HG02981 (cell line): ENCODE measurements at regions not wholly inside any gene's neighbourhood (a gene's known extent, or its start where the extent isn't known, plus 50 kb on each side); places are given as distances from the start of the nearest gene placed in this dataset.
A peak's percentile ranks its signal among the peaks of the same experiment; 100 is the strongest.

Experiments used
- ATAC-seq: cut with Tn5 transposase; IDR thresholded peaks from one replicate; pipeline ENCODE4 v1.9.1; 2021; ENCODE audit warnings: mild to moderate bottlenecking, moderate library complexity; ENCODE audit not compliant: unreplicated experiment

DNA sequence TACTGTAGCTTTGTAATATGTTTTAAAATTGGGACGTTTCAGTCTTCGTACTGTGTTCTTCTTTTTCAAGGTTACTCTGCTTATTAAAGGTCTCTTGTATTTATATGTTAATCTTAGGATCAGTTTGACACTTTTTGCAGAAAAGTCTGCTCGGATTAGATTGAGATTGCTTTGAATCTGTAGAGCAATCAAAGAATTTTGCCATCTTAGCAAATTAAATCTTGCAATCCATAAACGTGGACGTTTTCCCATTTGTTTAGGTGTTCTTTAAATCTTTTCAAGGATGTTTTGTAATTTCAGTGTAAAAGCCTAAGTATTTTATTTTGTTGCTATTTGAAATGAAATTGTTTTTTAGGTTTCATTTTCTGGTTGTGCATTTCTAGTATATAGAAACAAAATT is 78.0 kb upstream of the GTSF1L start:
- no peak for ATAC-seq

DNA sequence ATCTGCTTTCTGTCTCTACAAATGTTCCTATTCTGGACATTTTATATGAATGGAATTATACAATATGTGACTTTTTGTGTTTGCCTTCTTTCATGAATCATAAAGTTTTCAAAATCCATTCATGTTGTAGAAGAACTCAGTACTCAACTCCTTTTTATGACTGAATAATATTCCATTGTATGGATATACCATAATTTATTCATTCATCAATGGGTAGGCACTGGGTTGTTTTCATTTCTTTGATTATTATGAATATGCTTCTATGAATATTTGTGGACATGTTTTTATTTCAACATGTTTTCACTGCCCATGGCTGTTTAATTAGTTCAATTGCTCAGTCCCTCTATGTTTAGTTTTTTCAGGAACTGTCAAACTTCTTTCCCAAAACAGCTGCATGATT is 76.5 kb upstream of the GTSF1L start:
- ATAC-seq, result no peak

DNA sequence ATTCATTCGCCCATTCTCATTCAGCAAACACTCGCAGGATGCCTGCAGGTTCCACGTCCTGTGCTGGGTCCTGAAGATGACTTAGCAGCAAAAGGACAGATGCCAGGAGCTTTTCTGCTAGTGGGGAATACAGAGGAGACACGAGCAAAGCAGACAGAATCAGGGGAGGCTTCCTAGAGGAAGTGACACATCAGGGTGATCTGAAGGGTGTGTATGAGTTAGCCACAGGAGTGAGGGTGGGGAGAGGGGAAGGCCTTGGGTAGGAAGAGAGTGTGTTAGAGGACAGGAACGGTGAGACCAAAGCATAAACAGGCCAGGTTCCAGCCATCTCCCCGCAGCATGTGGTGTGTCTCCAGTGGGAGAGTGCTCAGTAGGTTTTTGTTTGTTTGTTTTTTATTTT is 73.4 kb upstream of the GTSF1L start:
- ATAC-seq, result no peak

DNA sequence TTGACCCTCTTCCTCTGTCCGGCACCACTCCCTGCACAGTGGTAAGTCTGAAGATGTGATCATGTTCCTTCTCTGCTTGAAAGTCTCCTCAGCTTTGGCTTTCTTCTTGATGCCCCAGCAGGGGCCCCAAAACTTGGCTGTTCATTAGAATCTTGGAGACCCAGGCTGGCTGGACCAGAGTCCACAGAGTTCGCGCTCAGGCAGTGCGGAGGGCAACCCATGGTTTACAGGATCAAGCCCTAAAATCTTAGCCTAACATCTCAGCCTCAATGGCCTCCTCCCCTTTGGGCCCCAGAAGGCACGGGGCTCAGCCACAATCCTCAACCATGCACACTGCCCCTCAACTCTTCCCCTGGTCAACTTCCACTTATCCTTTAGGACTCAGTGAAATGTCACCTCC is 72.9 kb upstream of the GTSF1L start:
- ATAC-seq, result no peak

DNA sequence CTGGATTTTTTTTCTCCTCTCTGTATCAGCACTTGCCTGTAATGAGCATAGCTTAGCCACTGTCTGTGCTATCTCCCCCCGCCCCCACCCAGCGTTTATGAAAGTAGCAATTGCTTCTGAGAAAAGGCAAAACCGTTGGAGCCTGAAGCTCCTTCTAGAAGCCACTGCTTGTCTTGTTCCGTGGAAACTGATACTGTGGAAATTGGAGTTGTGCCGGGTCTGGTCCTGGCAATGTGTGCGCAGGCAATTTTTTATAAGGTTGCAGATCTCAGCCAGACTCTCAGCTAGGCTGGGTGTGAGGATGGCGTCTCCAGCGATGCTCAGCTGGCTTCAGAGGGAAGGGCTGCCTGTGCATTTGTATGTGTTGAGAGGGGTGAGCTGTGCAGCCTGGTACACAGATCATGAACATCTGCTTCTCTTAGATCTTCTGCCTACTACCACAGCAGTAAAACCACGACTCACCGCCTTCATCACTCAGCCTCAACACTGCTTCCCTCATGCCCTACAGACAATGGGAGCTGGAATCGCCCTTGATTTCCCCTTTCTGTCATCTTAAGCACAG is 72.4 kb upstream of the GTSF1L start:
- no peak for ATAC-seq

DNA sequence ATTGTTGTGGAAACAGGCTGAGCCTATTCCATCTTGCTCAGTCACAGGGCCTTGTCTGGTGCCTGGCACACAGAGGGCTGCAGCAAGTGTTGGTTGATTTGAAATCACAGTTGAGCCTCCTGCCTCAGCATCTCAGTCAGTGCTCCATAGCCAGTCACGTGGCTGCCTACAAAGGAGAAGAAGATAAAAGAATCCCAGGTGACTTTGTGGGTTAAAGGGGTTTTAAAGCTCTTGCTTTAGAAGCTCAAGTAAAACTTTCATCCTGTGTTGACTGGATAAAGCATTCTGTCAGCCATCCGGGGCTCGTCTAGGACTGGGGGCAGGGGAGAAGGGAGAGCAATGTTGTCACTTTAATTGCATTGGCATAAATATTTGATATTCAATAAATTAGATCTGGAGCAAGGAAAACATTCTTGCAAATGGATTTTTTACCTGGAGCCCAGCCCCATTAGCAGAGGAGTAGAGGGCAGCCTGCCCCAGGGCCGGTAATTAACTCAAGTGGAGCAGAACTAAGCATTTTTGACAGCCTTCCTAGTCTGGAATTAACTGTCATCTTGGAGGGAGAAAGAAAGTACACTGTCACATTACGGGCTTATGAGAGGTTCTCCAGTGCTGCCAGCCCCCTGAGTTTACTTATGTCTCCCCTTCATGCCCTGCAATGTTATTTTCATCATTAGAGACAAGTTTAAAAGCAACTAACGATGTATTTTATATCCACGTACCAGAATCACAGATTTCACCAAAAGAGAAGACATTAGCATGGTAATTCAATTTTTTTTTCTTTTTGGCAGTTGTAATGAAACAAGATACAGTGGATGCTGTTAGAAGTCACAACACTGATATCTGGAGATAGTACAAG is 71.7 kb upstream of the GTSF1L start:
- ATAC-seq, result no peak

DNA sequence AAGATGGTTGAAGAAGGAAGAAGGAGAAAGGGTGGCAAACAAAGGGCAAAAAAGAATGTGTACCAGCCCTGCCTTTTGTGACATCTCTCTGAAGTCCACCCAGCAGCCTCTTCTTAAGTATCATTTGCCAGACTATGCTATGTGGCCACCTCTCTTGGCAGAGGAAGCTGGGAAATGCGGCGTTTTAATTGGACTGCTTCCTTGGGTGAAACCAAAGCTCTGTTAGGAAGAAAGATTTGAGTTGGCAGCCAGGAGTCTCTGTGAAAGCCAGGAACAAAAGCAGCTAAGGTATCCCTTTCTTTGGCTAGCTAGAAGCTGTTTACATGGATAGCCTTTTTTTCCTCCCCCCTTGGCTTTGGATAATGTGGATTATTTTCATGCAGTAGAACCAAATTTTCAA is 67.5 kb upstream of the GTSF1L start:
- ATAC-seq, result no peak

DNA sequence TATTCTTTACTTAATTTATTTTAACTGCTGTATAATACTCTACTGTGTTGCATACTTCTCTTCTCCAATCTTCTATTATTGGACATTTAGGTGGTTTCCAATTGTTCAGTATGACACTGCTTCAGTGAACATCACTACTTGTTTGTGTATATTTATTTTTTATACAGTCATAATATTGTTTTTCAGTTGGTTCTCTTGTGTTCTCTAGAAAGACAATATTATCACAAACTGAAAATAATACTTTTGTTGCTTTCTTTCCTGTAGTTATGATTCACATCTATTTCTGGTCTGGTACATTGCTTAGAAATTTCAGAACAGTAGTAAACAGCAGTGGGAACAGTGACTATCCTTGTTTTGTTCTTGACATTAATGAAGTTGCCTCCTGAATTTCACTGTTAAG is 62.8 kb upstream of the GTSF1L start:
- ATAC-seq, result no peak

DNA sequence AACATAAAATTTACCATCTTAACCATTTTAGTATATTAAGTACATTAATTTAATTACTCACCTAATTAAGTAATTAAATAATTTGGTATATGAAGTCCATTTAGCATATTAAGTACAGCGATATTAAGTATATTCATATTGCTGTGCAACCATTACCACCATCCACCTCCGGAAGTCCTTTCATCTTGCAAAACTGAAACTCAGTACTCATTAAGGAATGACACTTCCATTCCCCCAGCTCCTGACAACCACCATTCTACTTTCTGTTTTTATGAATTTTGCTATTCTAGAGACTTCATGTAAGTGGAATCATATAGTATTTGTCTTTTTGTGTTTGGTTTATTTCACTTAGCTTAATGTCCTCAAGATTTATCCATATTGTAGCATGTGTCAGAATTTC is 61.1 kb upstream of the GTSF1L start:
- ATAC-seq, result peak; percentile 50

DNA sequence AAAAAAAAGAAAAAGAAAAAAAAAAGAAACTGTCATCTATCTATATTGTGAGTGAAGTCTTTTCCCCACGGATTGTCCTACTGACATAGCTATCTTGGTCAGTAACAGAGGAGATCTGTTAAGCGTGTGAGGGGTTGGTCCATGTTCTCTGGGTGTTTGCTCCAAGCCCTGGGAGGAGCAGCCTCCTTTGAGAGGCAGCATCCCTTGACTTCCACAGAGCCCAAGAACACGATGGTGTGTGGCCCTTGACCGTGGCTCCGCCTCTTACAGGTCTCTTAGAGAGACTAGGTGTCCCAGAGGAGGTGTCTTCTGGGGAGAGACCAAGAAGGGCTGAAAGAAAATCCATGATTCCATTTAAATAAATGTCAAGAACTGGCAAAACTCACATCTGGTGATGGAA is 60.1 kb upstream of the GTSF1L start:
- no peak for ATAC-seq

DNA sequence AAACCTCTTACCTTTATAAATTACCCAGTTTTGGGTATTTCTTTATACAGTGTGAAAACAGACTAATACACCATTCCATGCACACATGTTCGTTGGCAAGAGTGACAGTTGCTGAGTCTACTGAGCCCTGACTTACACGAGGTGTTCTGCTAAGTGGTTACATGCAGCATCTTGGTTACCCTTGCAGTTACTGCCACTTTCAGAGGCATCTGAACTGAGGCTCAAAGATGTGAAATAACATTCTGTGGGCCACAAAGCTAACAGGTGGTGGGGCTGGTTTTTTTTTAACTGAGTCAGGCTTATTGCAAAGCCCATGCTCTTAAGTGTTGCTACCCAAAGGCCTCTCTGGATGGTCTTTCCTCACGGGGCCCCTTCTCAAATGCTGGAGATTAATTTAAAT is 54.4 kb upstream of the GTSF1L start:
- no peak for ATAC-seq

DNA sequence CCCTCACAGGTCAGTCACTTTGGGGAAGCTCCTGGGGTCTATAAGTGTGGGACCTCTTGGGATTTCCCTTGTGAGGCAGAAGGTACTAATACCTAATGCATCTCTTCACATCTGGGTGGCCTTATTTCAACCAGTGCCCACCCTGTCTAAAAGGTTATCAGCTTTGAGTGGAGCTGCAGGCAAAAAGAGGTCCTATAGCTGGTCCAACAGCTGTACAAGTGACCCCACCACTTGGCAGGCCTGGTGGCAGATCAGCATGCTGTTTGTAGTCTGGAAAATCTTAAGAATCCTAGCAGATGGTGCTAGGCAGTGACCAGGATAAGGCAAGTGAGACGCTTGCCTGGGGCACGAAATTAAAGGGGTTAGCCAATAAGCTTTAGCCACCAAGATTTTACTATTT is 51.6 kb upstream of the GTSF1L start:
- ATAC-seq, result no peak

DNA sequence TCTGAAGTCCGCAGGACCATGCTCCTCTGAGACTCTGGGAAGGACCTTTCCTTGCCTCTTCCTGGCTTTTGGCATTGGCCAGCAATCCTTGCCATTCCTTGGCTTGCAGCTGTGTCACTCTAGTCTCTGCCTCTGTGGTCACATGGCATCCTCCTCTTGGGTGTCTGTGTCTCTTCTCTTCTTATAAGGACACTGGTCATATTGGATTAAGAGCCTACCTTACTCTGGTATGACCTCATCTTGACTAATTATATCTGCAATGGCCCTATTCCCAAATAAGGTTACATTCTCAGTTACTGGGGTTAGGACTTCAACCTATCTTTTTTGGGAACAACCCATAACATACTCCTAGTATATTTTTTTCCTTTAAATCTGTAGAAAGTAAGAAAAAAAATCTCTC is 49.9 kb upstream of the GTSF1L start:
- ATAC-seq, result no peak
